H1 (cell line): ENCODE measurements at regions not wholly inside any gene's neighbourhood (a gene's known extent, or its start where the extent isn't known, plus 50 kb on each side); places are given as distances from the start of the nearest gene placed in this dataset.

Experiments used
- BCL11A ChIP-seq, 2 experiments: IDR thresholded peaks; one replicate each; pipeline ENCODE4 v1.6.1; 2011; ENCODE audit warnings: low read depth in 2 of 2, low read length in 2 of 2, mild to moderate bottlenecking in 2 of 2
- CHD7 ChIP-seq: fragments of 300-600 bp; sonication (generic); IDR thresholded peaks from 2 replicates; pipeline ENCODE4 v1.7.1; 2012; ENCODE audit warnings: low read length, moderate library complexity, mild to moderate bottlenecking, inconsistent platforms; ENCODE audit not compliant: insufficient replicate concordance
- EZH2 ChIP-seq: fragments of 200-600 bp; sonication (generic); IDR thresholded peaks from 2 replicates; pipeline ENCODE4 v1.7.1; 2012; ENCODE audit warnings: low read depth, mild to moderate bottlenecking, moderate library complexity, low read length, inconsistent platforms; ENCODE audit not compliant: severe bottlenecking
- FOSL1 ChIP-seq: IDR thresholded peaks from 2 replicates; pipeline ENCODE4 v1.6.1; 2011; ENCODE audit warnings: mild to moderate bottlenecking, low read depth, low read length, moderate library complexity; ENCODE audit not compliant: insufficient read depth
- HDAC2 ChIP-seq, 2 experiments: fragments of 300-600 bp in 1 of 2; sonication (generic) in 1 of 2; IDR thresholded peaks; 2 replicates each; pipeline ENCODE4 v1.6.1; 2011 to 2012; ENCODE audit warnings: low read depth in 2 of 2, low read length in 2 of 2, mild to moderate bottlenecking in 2 of 2, moderate library complexity in 2 of 2, borderline replicate concordance in 1 of 2, inconsistent platforms in 1 of 2
- HDAC6 ChIP-seq: IDR thresholded peaks from one replicate; pipeline ENCODE4 v1.7.1; 2012; ENCODE audit warnings: low read depth, mild to moderate bottlenecking, inconsistent platforms, low read length, moderate library complexity
- POLR2AphosphoS5 ChIP-seq: IDR thresholded peaks from 2 replicates; pipeline ENCODE4 v1.6.1; 2011; ENCODE audit warnings: low read depth, low read length
- RNF2 ChIP-seq: fragments of 200-900, 300-1000 bp; sonication (generic); IDR thresholded peaks from 2 replicates; pipeline ENCODE4 v1.7.1; 2016; ENCODE audit warnings: borderline replicate concordance, low read depth, mild to moderate bottlenecking, antibody characterized with exemption, low read length; ENCODE audit not compliant: poor library complexity, severe bottlenecking; ENCODE audit errors: missing control alignments
- TAF7 ChIP-seq: optimal IDR thresholded peaks from 2 replicates; pipeline ENCODE3; 2011; ENCODE audit warnings: low read depth, mild to moderate bottlenecking, inconsistent platforms, low read length, moderate library complexity, borderline replicate concordance
- ZNF274 ChIP-seq: IDR thresholded peaks from 2 replicates; pipeline ENCODE4 v1.7.0; 2012; ENCODE audit warnings: low read length, borderline replicate concordance; ENCODE audit errors: extremely low read depth

- TF ChIP-seq CHD7 (no peak), HDAC2 (IDR thresholded peaks at IDR 0.05; ENCODE audit: borderline replicate concordance in 1 of 2, low read depth in 2 of 2, low read length in 2 of 2) (no peak), FOSL1 (no peak), EZH2 (no peak), ZNF274 (no peak), HDAC6 (no peak), RNF2 (no peak), TAF7 (no peak), BCL11A (IDR thresholded peaks at IDR 0.05; ENCODE audit: low read depth in 2 of 2, low read length in 2 of 2) (no peak), POLR2AphosphoS5 (no peak)
Observed at GRCh38 chr1:73639494-73639893, 558.5 kb downstream of the LRRIQ3 start (continued).
